ENCODE measurements at regions not wholly inside any gene's neighbourhood (a gene's known extent, or its start where the extent isn't known, plus 50 kb on each side); places are given as distances from the start of the nearest gene placed in this dataset.

GRCh38 chr7:25389489-25390106 lies 161.3 kb upstream of the NPVF start:
- peak; percentile 33 for FAIRE-seq

DNA sequence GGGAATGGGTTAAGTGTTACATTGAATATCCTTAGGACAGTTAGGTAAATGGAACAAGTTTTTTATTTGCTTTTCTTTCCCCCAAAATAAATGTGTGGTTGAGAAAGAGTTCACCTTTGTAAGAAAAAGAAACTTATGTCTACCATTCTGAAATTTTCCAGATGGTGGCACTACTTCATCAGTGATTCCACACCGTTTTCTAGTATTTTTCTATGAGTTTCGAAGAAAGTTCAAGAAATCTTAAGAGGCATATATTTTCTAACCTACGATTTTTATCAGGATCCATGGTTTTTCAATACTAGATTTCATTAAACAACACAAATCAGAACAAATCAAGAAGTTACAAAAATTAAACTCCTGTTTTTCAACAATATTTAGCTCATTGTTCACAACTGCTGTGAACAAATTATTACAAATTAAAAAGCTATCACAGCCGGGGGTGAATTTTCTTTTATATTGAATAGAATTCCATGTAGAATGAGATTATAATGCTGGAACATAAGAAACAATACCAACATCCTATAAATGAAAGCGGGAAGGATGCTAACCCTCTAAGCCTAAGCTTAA lies 163.1 kb upstream of the NPVF start:
- DNase-seq (ENCODE audit: extremely low spot score, insufficient read length, low read depth) (no peak), FAIRE-seq (no peak)

More at GRCh38 chr7:25389489-25390106, 161.3 kb upstream of the NPVF start:
- DNase-seq (ENCODE audit: extremely low spot score, insufficient read length, low read depth) = no peak

GRCh38 chr7:25391961-25392587 lies 163.8 kb upstream of the NPVF start:
- no peak for FAIRE-seq

GRCh38 chr7:25392588-25393338 lies 164.5 kb upstream of the NPVF start:
- FAIRE-seq = no peak

More at GRCh38 chr7:25391961-25392587, 163.8 kb upstream of the NPVF start:
- no peak for DNase-seq (ENCODE audit: extremely low spot score, insufficient read length, low read depth)

GRCh38 chr7:25395976-25396375 lies 167.7 kb upstream of the NPVF start:
- DNase-seq (ENCODE audit: extremely low spot score, insufficient read length, low read depth) = no peak
- no peak for FAIRE-seq

More at GRCh38 chr7:25392588-25393338, 164.5 kb upstream of the NPVF start:
- DNase-seq (ENCODE audit: extremely low spot score, insufficient read length, low read depth) = no peak

DNA sequence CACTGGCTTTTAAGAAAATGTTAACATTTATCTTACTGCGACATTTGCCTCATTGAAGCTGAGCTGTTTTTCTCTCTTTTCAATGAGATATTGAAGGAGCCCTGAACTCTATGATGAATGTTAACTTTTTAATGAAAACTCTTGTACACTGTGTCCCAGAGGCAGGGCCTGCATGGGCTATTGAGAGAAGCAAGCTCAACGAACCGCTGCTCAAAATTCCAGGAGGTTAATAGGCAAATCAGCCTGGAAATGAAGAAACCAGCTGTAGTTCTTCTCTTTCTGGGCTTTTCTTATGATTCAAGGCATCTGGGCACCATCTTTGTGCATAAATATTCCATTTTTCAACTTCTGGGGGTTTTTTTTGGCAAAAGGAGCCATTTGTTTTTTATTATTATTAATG lies 168.4 kb upstream of the NPVF start:
- FAIRE-seq = no peak
- no peak for DNase-seq (ENCODE audit: extremely low spot score, insufficient read length, low read depth)

DNA sequence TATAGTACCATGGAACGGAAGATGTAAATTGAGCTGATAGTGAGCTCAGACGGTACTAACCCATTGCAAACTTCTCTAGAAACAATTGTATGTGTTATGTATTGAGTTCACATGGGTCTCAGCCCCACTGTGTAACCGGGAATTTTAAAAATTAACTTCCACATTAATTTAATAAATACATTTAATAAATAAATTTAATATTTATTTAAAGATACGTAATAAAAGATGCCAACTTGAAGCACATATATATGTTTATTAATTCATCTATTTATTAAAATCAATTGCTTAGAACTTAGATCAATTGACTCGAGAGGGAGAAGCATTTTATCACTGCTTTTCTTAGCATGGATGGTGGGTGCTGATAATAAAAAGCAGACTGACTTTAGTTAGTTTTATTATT lies 170.1 kb upstream of the NPVF start:
- FAIRE-seq (no peak), DNase-seq (ENCODE audit: extremely low spot score, insufficient read length, low read depth) (no peak)

GRCh38 chr7:25399000-25399750 lies 170.9 kb upstream of the NPVF start:
- no peak for FAIRE-seq

GRCh38 chr7:25402532-25402931 lies 174.2 kb upstream of the NPVF start:
- FAIRE-seq = no peak
- DNase-seq (ENCODE audit: extremely low spot score, insufficient read length, low read depth) = no peak

More at GRCh38 chr7:25399000-25399750, 170.9 kb upstream of the NPVF start:
- DNase-seq (ENCODE audit: extremely low spot score, insufficient read length, low read depth) = no peak

GRCh38 chr7:25405736-25406135 lies 177.4 kb upstream of the NPVF start:
- DNase-seq (ENCODE audit: extremely low spot score, insufficient read length, low read depth) (no peak), FAIRE-seq (no peak)

- DNase-seq (ENCODE audit: extremely low spot score, insufficient read length, low read depth) (no peak), FAIRE-seq (no peak)
Observed at GRCh38 chr7:25407053-25407452, 178.8 kb upstream of the NPVF start.

GRCh38 chr7:25408012-25408687 lies 179.9 kb upstream of the NPVF start:
- DNase-seq (ENCODE audit: extremely low spot score, insufficient read length, low read depth) = no peak
- no peak for FAIRE-seq

DNA sequence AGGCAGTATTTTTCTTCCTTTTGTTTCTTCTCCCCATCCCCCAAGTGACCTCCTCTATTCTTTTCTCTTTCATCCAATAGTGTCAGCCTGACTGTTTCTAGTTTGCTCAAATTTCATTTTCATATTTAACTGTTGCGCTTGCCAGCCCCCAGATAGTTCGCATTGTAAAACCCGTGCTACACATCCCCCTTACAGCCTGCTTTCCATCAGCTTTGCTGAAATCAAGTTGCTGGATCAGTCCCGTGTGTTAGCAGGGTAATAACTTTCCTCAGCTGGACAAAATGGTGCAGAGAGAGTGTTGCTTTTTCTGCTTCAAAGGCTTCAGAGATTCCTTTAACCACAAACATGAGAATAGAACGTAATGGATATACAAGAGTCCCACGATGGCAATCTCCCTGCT lies 180.6 kb upstream of the NPVF start:
- FAIRE-seq (no peak), DNase-seq (ENCODE audit: extremely low spot score, insufficient read length, low read depth) (no peak)

DNA sequence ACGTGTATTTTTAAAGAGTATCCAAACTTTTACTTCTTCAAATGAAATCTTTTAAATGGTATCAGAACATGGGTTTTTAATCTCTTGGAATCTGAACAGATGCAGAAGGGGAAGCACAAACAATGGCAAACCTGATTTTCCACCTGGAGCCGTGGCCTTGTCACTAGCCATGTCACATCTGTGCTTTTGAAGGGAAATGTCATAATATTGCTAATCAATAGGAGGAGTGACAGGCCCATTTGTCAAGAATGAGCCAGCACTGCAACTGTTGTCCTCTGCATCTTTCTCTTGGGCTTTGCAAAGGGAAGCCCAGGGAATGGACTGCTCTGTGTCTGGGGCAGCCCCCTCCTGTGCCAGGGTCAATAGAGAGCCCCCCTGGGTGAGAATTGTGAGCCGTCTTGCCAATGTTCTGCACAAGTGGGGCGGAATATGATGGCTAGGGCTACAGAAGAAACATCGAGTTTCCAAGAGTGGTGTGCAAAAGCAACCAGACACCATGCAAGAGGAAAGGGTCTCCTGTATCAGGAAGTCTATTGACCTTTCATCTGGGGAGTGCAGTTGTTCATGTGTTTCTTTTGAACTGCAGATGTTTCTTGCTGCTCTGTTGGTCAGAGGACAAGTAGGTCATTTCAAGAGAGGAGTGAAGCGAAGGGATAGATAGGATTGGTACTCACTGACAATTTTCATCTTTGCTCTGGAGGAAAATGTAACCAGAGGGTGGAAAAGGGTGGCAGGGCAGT lies 181.8 kb upstream of the NPVF start:
- DNase-seq (ENCODE audit: extremely low spot score, insufficient read length, low read depth) (no peak), FAIRE-seq (no peak)

DNA sequence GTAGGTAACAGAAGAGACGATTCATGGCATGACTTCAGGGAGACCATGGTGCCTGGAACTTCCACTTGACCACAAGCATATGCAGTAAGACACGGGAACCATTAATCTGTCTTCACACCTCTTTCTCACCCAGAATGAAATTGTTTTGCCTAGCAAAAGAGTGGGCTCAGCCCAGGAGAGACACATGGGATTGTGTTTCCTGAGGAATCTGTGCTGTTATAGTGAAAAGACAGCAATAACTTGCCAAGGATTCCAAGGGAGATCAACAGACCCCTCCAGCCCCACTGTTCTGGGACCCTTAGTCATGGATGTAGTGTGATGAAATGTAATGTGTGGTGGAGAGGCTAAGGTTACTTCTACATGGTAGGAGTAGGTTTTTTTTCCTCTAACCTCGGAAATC lies 192.5 kb upstream of the NPVF start:
- DNase-seq (ENCODE audit: extremely low spot score, insufficient read length, low read depth) = no peak
- no peak for FAIRE-seq

GRCh38 chr7:25424113-25424512 lies 195.8 kb upstream of the NPVF start:
- DNase-seq (ENCODE audit: extremely low spot score, insufficient read length, low read depth) (no peak), FAIRE-seq (no peak)

GRCh38 chr7:25424855-25425254 lies 196.6 kb upstream of the NPVF start:
- DNase-seq (ENCODE audit: extremely low spot score, insufficient read length, low read depth) = no peak
- FAIRE-seq = no peak

- DNase-seq (ENCODE audit: extremely low spot score, insufficient read length, low read depth) = no peak
- no peak for FAIRE-seq
Observed at GRCh38 chr7:25427721-25428120, 199.4 kb upstream of the NPVF start.

- DNase-seq (ENCODE audit: extremely low spot score, insufficient read length, low read depth) = no peak
- FAIRE-seq = no peak
Observed at GRCh38 chr7:25429731-25430130, 201.4 kb upstream of the NPVF start.
